Prostate gland (tissue), 2 donors: ENCODE measurements at regions not wholly inside any gene's neighbourhood (a gene's known extent, or its start where the extent isn't known, plus 50 kb on each side); places are given as distances from the start of the nearest gene placed in this dataset.

Source experiments
- DNase-seq: peaks from one replicate; pipeline ENCODE4 v3.0.0-alpha.2; 2019; ENCODE audit warnings: low spot score
- H3K27ac ChIP-seq, 2 donors: fragments of 200-600 bp; sonication (generic); 2 replicates each; pipeline ENCODE4 v1.5.1; 2017 to 2019
- H3K27me3 ChIP-seq: fragments of 200-600 bp; sonication (generic); replicated peaks from 2 replicates; pipeline ENCODE4 v1.5.1; 2019; ENCODE audit not compliant: insufficient read depth
- H3K36me3 ChIP-seq, 2 donors: fragments of 200-600 bp; sonication (generic); 1 replicate in 1 of 2; 2 replicates in 1 of 2; pipeline versions ENCODE4 v1.5.1 to v1.8.1; 2017 to 2019
- H3K4me1 ChIP-seq: fragments of 200-600 bp; sonication (generic); replicated peaks from 2 replicates; pipeline ENCODE4 v1.5.1; 2019
- H3K4me3 ChIP-seq, 2 donors: fragments of 200-600 bp; sonication (generic); 2 replicates each; pipeline ENCODE4 v1.5.1; 2017 to 2019
- H3K9me3 ChIP-seq: fragments of 200-600 bp; sonication (generic); 2 replicates; pipeline ENCODE4 v1.5.1; 2017
- POLR2A ChIP-seq: fragments of 450-650 bp; IDR thresholded peaks from one replicate; pipeline ENCODE4 v1.6.1; 2016; ENCODE audit warnings: antibody characterized with exemption, mild to moderate bottlenecking
- POLR2AphosphoS5 ChIP-seq: sonication (generic); formaldehyde crosslinking; IDR thresholded peaks from one replicate; pipeline ENCODE4 v1.6.1; 2017; ENCODE audit warnings: antibody characterized with exemption
- WGBS: methylation state at CpG from one replicate; pipeline ENCODE4 v1.1.5; 2018; 5-methylcytosine and 5-hydroxymethylcytosine counted together
- intact Hi-C: fragments of 100-400 bp; cut with DNase I; formaldehyde crosslinking; loops from one replicate; pipeline ENCODE4 v1.14.2; 2022
- TF ChIP-seq, protein P1 (sequence below), 4 experiments: fragments of 200-600 bp in 2 of 4; fragments of 450-650 bp in 2 of 4; sonication (generic) in 2 of 4; IDR thresholded peaks; 1 replicate in 3 of 4; 2 replicates in 1 of 4; pipeline ENCODE4 v1.5.1; 2016 to 2019; ENCODE audit warnings: antibody characterized with exemption in 4 of 4, mild to moderate bottlenecking in 2 of 4, moderate library complexity in 2 of 4

- TF ChIP-seq, protein P1, sequence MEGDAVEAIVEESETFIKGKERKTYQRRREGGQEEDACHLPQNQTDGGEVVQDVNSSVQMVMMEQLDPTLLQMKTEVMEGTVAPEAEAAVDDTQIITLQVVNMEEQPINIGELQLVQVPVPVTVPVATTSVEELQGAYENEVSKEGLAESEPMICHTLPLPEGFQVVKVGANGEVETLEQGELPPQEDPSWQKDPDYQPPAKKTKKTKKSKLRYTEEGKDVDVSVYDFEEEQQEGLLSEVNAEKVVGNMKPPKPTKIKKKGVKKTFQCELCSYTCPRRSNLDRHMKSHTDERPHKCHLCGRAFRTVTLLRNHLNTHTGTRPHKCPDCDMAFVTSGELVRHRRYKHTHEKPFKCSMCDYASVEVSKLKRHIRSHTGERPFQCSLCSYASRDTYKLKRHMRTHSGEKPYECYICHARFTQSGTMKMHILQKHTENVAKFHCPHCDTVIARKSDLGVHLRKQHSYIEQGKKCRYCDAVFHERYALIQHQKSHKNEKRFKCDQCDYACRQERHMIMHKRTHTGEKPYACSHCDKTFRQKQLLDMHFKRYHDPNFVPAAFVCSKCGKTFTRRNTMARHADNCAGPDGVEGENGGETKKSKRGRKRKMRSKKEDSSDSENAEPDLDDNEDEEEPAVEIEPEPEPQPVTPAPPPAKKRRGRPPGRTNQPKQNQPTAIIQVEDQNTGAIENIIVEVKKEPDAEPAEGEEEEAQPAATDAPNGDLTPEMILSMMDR (IDR thresholded peaks at IDR 0.05), result no peak
- no peak for TF ChIP-seq POLR2AphosphoS5
- TF ChIP-seq POLR2A, result no peak
- H3K4me3 ChIP-seq, result no peak overlapping the region
- no peak overlapping the region for H3K27ac ChIP-seq
- no peaks in the 10 kb centered on the region for H3K27me3 ChIP-seq
- WGBS, result 79% methylated on average over 7 of the region's 7 CpGs
- no peaks in the 10 kb centered on the region for H3K36me3 ChIP-seq
- intact Hi-C loops, result no loop called here
- DNase-seq, result no peak
- H3K4me1 ChIP-seq, result no peaks in the 10 kb centered on the region
- H3K9me3 ChIP-seq, result no peaks in the 10 kb centered on the region
Observed at GRCh38 chr11:92152245-92152644, 72.4 kb upstream of the FAT3 start.

DNA sequence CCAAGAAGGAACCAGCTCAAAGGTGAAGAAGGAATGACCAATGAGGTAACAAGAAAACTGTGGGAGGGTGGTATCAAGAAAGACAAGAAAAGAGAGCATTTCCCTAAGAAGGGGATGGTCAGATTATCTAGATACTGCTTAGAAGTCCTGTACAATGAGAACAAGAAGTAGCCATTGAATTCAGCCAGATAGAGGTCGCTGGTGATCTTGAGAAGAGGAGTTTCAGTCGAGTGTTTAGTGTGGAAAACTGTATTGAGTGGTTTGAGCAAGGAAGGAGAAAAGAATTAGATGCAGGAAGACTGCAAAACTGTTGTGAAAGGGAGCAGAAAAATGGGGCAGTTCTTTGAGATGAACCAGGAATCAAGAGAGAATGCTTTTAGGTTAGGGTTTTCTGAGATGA is 74.6 kb upstream of the FAT3 start:
- intact Hi-C loops, result no loop called here
- no peaks in the 10 kb centered on the region for H3K9me3 ChIP-seq
- no peaks in the 10 kb centered on the region for H3K27me3 ChIP-seq
- H3K4me1 ChIP-seq, result no peaks in the 10 kb centered on the region
- H3K27ac ChIP-seq, result no peak overlapping the region
- no peak for DNase-seq
- H3K36me3 ChIP-seq, result no peaks in the 10 kb centered on the region
- TF ChIP-seq POLR2AphosphoS5 (no peak), POLR2A (no peak)
- TF ChIP-seq, protein P1 (IDR thresholded peaks at IDR 0.05), result no peak
- WGBS, result 48% methylated on average over 2 of the region's 2 CpGs
- H3K4me3 ChIP-seq, result no peak overlapping the region

GRCh38 chr11:92141725-92142124 is 82.9 kb upstream of the FAT3 start:
- H3K36me3 ChIP-seq, result no peaks in the 10 kb centered on the region
- no peaks in the 10 kb centered on the region for H3K9me3 ChIP-seq
- H3K4me1 ChIP-seq, result no peaks in the 10 kb centered on the region
- TF ChIP-seq, protein P1 (IDR thresholded peaks at IDR 0.05), result no peak
- TF ChIP-seq POLR2AphosphoS5 (no peak), POLR2A (no peak)
- intact Hi-C loops, result no loop called here
- no peak for DNase-seq
- no peak overlapping the region for H3K4me3 ChIP-seq
- no peaks in the 10 kb centered on the region for H3K27me3 ChIP-seq
- H3K27ac ChIP-seq, result no peak overlapping the region

GRCh38 chr11:92141159-92141558 is 83.5 kb upstream of the FAT3 start:
- no peaks in the 10 kb centered on the region for H3K27me3 ChIP-seq

DNA sequence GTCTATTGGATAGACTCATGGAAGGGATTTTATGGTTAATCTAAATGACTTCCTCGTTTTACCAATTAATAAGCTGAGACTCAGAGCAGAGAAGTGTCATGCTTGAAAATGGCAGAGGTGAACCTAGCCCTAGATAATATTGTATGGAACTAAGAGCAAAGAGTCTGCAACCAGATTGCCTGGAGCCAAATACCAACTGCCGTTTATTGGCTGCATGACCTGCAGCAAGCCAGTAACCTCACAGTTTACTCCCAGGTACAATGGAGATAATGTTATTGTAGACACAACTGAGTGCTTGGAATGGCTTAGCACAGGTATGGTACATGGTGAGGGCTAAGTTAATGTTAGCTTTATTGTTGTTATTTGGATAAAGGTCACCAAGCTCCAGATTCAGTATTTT is 84.6 kb upstream of the FAT3 start:
- Histone ChIP-seq H3K4me1 (no peaks in the 10 kb centered on the region), H3K4me3 (no peak overlapping the region), H3K27me3 (no peaks in the 10 kb centered on the region), H3K27ac (no peak overlapping the region), H3K9me3 (no peaks in the 10 kb centered on the region), H3K36me3 (no peaks in the 10 kb centered on the region)
- intact Hi-C loops, result no loop called here
- DNase-seq, result no peak
- TF ChIP-seq POLR2AphosphoS5, result no peak
- TF ChIP-seq, protein P1 (IDR thresholded peaks at IDR 0.05), result no peak
- no peak for TF ChIP-seq POLR2A
- 60% methylated on average over 2 of the region's 2 CpGs for WGBS

More at GRCh38 chr11:92141159-92141558, 83.5 kb upstream of the FAT3 start:
- Histone ChIP-seq H3K27ac (no peak overlapping the region), H3K4me1 (no peaks in the 10 kb centered on the region), H3K4me3 (no peak overlapping the region), H3K36me3 (no peaks in the 10 kb centered on the region), H3K9me3 (no peaks in the 10 kb centered on the region)
- DNase-seq, result no peak
- 90% methylated on average over 3 of the region's 3 CpGs for WGBS
- no peak for TF ChIP-seq POLR2A
- TF ChIP-seq POLR2AphosphoS5, result no peak
- TF ChIP-seq, protein P1 (IDR thresholded peaks at IDR 0.05), result no peak
- intact Hi-C loops, result no loop called here
